HG02852 (cell line): ENCODE measurements at regions not wholly inside any gene's neighbourhood (a gene's known extent, or its start where the extent isn't known, plus 50 kb on each side); places are given as distances from the start of the nearest gene placed in this dataset.

Source experiments
- ATAC-seq: cut with Tn5 transposase; IDR thresholded peaks from one replicate; pipeline ENCODE4 v1.9.1; 2021; ENCODE audit warnings: mild to moderate bottlenecking, moderate library complexity; ENCODE audit not compliant: unreplicated experiment

GRCh38 chr9:80881940-80882339, 807.4 kb downstream of the TLE1 start:
- no peak for ATAC-seq

GRCh38 chr9:80881320-80881719, 808.0 kb downstream of the TLE1 start:
- ATAC-seq, result no peak

DNA sequence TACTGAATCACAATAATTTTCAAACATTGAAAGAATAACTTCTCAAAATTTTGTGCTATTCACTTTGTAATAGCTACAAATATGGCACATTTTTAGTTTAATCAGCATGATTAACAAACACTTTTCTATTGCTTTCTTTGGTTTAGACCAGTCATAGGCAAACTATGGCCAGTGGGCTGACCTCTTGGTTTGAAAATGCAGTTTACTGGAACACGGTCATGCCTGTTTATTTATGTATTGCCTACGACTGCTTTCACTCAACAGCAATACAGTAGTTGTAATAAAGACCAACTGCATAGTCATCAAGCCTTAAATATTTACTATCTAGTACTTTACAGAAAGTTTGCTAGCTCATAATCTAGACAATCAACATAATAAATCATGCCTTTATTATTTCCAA, 810.8 kb downstream of the TLE1 start:
- ATAC-seq, result no peak

DNA sequence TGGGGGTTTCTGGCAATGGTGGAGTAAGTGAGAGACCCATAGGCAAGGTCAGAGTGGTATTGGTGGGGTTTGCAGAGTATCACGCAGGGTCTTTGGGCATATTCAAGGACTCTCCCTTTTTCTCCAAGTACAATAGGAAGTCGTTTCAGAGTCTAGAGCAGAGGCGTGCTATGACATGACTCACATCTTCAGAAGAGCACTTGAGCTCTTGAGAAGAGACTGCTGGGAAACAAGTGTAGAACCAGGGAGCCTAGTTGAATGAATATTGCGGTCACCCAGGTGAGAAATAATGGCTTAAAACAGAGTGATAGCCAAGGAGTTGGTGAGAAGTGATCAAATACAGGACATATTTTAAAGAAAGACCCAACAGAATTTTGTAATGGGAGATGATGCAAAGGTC, 813.4 kb downstream of the TLE1 start:
- ATAC-seq, result no peak

DNA sequence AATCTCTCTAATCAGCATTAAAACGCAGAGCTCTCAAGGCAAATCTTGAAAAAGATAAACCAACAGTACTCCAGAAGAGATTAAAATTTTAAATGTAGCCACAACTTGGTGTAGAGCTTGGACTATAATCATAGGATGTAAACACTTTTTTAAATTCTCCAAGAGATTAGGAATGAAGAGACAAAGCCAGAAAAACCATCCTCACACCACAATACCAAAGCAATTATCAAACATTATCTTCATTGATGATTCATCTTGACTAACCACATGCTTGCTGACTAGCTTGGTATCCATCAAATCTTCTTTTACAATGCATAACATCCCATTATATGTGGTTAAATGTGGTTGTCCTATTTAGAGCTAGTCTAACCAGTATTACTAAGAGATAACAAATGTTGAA, 815.1 kb downstream of the TLE1 start:
- no peak for ATAC-seq

GRCh38 chr9:80873861-80874260, 815.5 kb downstream of the TLE1 start:
- ATAC-seq, result no peak

- ATAC-seq, result no peak
Measured at GRCh38 chr9:80871596-80871995, 817.8 kb downstream of the TLE1 start.

DNA sequence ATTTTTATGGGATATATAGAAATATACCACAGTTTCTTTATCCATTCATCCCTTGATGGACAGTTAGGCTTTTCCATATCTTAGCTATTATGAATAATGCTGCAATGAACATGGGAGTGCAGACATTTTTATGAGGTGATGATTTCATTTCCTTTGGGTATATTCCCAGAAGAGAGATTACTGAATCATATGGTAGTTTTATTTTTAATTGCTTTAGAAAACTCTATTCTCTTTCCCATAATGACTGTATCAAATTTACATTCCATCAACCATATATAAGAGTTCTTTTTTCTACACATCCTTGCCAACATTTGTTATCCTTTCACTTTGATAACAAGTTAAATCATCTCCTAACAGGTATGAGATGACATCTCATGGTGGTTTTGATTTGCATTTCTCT, 821.6 kb downstream of the TLE1 start:
- no peak for ATAC-seq

- ATAC-seq, result no peak
Measured at GRCh38 chr9:80866576-80867227, 822.6 kb downstream of the TLE1 start.

DNA sequence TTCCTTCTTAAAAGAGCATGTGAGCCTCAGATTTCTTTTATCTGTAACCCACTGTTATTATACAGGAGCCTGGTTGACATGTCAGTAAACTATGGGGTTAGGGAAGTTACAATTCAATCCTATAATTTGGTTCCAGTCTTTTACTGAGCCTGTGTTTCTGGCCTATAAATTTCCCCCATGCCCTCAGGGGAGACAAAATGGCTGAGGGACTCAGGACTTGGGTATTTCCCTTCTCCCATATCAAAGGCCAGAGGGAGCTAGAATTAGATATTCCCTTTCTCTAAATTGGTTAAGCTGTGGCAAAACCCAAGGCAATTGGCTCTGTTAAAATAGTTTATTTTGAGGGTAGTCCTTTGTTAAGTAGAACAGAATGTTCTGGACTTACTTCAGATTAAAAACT, 823.2 kb downstream of the TLE1 start:
- no peak for ATAC-seq

- ATAC-seq, result no peak
Measured at GRCh38 chr9:80843028-80843427, 846.3 kb downstream of the TLE1 start.

DNA sequence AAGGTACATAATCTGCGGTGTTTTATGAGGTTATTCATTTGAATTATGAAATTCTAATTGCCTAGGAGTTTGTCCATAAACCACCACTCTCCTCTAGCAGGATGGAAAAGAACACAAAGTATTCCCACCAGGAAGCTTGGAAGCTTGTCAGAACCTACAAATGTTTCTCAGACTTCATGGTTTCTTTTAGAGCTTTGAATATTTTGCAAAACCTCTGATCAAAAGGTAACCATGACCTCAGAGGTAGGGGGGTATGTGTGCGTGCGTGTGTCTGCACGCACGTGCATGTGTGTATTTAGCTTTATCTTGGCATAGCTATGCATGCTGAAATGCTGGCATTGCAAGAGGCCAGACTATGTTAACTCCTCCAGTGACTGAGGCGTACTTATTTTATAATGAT, 847.0 kb downstream of the TLE1 start:
- no peak for ATAC-seq

- ATAC-seq, result no peak
Measured at GRCh38 chr9:80841888-80842287, 847.5 kb downstream of the TLE1 start.

GRCh38 chr9:80839821-80840675, 849.3 kb downstream of the TLE1 start:
- no peak for ATAC-seq

DNA sequence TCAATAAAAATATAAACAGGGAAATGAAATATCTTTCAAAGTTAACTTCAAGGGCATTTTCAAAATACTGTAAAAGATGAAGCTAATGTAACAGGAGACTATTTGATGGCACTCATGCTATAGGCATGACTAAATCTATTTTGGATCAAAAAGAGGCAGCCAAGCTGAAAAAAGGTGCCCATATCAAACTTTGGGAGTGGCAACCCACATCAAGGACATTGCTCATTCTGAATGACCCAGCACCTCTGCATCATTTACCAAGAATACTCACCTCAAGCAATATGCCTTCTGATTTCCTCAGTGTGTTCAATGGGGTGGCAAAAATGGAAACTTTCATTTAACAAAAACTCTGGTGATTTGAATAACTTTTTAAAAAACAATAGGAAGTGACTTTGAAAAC, 853.3 kb downstream of the TLE1 start:
- ATAC-seq, result no peak

GRCh38 chr9:80831751-80832150, 857.6 kb downstream of the TLE1 start:
- ATAC-seq, result no peak

DNA sequence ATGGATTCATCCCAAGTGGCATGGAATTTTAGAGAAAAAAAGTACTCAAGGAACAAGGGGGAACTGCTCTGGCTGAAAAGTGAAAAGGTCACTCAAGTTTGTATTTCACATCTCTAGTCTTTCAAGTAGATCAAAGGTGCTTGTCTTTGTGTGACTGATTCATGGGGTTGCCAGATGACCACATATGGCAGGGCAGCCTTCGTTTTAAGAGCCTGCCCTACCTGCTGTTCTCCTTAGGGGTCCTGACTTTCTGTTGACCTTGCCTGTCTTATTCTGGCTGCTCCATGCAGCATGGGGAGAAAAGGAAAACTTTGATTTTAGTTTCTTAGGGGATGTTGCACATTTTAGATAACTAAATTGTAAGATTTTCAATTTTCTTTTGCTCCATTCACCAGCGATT, 877.7 kb downstream of the TLE1 start:
- no peak for ATAC-seq

- no peak for ATAC-seq
Measured at GRCh38 chr9:80811003-80811402, 878.3 kb downstream of the TLE1 start.

GRCh38 chr9:80806671-80807070, 882.7 kb downstream of the TLE1 start:
- ATAC-seq, result no peak

- no peak for ATAC-seq
Measured at GRCh38 chr9:80804873-80805272, 884.5 kb downstream of the TLE1 start.

- no peak for ATAC-seq
Measured at GRCh38 chr9:80797831-80798688, 891.3 kb downstream of the TLE1 start.
